GM19238 (cell line): ENCODE measurements at regions not wholly inside any gene's neighbourhood (a gene's known extent, or its start where the extent isn't known, plus 50 kb on each side); places are given as distances from the start of the nearest gene placed in this dataset.
"Not testable (repeated sequence)": the region's sequence is repeated elsewhere in the genome, so short reads cannot be mapped to it uniquely, and the experiment has no call there.

Experiments
- DNase-seq: peaks from one replicate; pipeline ENCODE4 v3.0.0; 2011; ENCODE audit warnings: low spot score; ENCODE audit not compliant: insufficient read length

DNA sequence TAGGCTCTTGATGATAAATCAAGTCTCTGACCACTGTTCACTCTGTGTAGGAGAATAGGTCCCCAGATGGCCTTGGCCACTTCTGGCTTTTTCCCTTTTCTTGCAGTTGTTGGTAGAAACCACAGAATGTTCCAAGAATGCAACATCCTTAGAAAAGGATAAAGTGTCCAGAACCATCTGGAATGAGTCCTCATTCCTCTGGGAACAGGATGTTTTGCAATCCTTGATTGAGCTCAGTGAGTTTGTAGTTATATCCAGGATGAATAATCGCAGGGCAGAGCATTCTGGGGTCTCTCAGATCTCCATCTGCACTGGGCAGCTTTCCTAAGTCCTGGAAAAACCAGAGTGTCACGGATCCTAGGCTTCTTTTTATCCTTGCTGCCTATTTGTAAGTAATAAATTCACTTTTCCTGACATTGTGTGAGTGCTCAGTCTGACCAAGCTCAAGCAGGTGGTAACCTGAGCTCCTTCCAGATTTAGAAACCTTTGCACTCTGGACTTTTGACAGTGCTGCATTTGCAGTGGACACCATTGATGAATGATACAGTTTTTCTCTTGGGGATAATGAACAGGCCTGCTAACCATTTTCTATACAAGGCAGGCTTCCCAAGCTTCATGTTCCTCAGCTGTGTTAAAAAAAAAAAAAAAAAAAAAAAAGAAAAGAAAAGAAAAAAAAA, 1028.6 kb downstream of the OTOL1 start:
- DNase-seq, result no peak

DNA sequence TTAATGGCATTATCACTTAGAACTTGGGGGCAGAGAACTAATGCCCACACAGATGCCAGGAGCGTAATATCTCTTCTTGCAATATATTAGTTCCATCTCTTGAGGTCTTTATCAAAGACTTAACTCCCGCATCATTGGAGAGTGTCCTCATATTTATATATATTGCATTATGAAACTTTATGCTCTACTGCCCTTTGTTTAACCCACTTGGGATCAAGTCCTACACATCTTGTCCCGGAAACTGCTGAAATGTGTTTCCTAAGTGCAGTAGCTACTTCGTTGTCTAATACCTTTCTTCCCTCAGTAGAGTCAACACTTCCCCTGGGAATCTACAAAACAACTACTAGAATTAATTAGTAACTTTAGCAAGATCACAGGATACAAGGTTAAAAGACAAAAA, 1029.2 kb downstream of the OTOL1 start:
- DNase-seq, result no peak

DNA sequence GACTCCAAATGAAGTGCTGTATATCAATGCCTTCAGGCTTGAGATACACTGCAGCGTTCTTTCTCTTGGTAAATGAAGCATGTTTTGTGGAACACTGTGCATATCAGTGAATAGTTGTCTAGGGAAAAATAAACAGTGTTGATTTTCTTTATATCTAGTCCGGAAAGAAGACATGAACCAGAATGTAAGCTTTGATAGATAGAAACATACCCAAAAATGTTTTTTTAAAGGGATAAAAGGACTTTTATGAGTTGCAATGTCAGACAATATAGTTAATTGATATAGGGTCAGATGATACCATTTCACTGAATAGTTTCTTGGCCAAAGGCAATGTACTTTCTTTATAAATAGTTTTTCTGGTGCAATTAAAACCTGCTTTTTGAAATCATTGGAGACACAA, 1037.8 kb downstream of the OTOL1 start:
- DNase-seq, result no peak

DNA sequence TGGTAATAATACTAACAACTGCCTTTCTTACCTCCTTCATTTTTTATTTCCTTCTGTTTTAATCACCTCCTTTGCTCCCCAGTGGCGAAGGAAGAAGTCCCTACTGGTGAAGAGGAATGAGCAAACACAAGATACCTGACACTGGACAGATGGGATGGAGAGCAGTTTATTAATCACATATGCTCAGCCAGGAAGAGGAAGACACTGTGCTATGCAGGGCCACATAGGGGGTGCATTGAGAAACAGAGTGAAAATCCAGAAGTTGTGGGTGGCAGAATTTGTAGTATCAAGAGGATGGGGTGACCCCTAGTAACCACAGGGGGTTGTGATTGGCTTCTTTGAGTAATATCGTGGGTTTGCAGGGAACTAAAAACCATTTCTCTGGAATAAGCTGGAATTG, 1041.9 kb downstream of the OTOL1 start:
- no peak for DNase-seq

DNA sequence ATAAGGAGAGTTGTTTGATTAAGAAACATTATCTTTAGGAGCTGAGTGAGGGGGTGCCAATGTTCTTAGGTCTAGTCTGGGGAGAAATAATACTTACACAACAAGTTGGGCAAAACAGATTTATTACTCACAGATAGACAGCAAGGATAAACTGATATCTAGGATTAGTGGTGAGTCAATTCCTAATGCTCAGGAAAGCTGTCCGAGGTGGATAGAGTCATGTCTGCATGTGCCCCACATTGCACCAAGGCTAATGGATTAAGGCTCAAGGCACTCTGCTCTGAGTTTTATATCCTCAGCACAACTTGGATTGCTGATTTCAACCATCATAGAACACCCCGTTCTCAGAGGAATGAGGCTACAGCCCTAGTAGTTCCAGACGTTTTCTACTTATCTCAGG, 1042.3 kb downstream of the OTOL1 start:
- DNase-seq, result no peak

DNA sequence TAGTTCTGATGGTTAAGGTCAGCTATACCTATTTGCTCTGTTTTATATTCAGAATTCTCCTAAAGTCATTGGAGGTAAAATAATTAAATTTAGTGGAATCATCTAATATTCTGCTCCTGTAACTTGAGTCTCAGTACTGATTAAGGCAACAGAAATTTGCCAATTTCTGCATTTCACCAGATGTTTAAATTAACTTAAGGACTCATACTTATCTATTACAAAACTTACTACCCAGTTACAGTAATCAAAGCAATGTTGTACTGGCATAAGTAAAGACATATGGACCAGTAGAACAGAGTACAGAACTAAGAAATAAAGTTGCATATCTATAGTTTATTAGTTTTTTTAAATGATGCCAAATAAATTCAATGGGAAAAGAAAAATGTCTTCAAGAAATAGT, 1043.8 kb downstream of the OTOL1 start:
- no peak for DNase-seq

DNA sequence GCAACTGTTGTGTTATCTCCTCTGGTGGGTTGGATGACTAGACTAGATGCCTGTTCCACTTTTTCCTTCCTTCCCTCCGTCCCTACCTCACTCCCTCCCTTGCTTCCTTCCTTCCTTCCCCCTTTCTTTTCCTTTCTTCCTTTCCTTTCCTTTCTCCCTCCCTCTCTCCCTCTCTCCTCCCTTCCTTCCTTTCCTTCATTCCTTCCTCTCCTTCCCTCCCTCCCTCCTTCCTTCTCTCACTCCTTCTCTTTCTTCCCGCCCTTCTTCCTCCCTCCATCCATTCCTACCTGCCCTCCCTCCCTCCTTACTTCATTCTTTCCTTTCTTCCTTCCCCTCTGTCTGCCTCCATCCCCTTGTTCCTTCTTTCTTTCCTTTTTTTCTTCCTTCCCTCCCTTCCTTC, 1045.3 kb downstream of the OTOL1 start:
- DNase-seq, result no peak

DNA sequence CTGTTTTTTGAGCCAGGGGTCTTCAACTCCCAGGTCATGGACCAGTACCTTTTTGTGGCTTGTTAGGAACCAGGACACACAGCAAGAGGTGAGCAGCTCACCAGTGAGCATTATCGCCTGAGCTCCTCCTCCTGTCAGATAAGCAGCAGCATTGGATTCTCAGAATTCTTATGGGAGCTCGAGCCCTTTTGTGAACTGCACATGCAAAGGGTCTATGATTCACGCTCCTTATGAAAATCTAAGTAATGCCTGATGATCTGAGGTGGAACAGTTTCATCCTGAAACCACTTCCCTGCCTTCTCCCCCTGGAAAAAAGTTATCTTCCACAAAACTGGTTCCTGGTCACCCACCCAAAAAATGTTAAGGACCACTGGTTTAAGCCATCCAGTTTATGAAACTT, 1047.6 kb downstream of the OTOL1 start:
- no peak for DNase-seq

DNA sequence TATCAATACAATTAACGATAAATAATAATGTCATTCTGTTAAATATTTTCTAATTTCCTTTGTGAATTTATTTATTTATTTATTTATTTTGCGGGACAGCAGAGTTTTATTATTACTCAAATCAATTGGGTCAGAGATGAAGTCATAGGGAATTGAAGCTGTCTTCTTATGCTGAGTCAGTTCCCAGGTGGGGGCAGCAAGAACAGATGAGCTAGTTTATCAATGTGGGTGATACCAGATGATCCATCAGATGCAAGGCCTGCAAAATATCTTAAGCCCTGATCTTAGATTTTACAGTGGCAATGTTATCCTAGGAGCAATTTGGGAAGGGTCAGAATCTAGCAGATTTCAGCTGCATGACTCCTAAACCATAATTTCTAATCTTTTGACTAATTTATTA, 1050.3 kb downstream of the OTOL1 start:
- DNase-seq, result no peak

DNA sequence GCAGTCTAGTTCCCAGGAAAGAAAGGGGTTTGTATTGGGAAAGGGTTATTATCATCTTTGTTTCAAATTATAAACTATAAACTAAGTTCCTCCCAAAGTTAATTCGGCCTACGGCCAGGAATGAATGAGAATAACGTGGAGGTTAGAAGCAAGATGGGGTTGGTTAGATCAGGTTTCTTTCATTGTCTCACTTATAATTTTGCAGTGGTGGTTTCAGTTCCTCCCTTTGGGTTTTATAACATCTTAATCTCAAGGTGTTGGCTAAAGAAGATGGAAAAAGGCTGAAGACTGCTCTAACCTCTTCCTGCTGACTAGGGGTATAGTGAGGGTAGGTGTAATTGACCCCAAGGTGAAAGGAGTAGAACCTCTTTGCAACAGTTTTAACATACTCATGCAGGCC, 1050.7 kb downstream of the OTOL1 start:
- no peak for DNase-seq

DNA sequence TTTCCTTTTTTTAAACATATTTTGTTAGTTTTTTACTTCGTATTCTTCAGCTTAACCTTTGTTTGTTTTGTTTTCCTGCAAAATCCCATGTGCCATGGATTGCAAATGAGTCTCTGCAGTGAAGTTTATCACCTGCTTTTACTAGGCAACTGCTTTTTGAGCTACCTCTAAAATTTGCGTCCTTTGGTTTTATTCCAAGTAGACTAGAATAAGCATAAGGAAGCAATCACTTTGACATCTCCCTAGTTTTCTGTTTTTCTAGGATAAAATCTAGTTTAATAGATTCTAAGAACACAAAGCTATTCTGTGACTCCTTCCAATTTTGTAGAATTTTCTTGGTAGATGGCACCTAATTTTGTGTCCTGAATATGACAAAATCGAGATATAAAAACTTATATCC, 1059.2 kb downstream of the OTOL1 start:
- no peak for DNase-seq

DNA sequence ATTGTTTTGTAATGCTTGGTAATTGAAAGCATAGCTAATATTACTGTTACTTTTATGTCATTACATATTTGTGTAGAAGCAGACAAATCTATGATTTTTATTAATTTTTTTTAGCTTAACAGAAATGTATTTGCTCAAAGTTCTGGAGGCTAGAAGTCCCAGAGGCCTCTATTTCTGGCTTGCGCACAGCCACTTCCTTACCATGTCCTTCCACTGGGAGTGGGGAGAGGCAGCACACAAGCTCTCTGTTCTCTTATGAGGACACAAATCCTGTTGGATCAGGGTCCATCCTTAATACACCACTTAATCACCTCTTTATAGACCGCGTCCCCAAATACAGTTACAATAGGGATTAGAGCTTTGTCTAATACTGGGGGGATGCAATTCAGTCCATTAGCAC, 1061.4 kb downstream of the OTOL1 start:
- DNase-seq, result no peak

DNA sequence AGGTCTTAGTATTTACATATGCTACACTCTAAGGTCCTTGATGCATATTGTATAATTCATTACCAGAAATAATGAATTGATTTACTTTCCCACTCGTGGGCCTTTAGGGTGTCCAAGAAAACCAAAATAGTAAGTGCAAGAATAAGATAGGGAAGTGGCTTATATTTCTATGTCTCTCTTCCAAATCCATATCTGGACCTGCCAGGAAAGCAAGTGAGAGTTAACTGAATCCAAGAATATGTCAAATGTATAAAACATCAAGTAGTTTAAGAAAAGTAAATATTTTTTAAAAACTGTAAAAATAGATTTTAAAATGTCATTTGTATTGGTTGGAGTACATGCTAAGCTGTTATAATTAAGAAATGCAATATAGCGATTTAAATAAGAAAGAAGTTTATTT, 1072.1 kb downstream of the OTOL1 start:
- no peak for DNase-seq

DNA sequence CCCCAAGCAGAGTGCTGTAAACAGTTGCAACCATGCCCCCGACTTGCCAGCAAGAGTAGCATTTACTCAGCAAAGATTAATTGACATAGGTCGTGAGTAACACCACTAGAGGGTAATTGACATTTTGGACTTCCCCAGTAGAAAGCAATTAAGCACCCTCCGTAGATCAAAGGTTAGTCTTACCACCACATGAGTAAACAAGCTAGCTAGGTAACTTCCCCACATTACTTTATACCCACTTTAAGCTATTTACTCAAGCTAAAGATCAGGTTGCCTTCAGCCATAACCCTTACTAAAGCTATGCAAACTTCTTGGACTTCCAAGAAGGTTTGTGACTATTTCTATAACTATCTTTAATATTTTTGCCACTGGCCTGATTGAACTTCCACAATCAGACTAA, 1072.7 kb downstream of the OTOL1 start:
- DNase-seq, result no peak

DNA sequence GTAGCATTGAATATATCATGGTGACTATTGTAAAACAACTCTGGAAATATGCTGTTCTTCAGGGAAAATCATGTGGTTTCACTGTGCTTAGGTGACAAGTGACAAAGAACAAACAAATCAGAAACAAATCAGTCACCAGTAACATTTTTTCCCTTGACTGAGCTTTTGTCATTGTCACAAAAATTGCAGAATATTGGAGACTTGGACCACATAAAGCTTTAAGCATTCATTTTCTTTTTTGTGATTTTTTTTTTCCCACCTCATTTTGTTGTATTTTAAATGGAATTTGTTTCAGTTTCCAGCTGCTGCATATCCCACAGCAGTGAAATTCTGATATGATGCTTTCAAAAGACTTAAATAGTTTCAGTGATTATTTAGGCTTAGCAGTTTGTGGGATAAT, 1088.4 kb downstream of the OTOL1 start:
- no peak for DNase-seq

DNA sequence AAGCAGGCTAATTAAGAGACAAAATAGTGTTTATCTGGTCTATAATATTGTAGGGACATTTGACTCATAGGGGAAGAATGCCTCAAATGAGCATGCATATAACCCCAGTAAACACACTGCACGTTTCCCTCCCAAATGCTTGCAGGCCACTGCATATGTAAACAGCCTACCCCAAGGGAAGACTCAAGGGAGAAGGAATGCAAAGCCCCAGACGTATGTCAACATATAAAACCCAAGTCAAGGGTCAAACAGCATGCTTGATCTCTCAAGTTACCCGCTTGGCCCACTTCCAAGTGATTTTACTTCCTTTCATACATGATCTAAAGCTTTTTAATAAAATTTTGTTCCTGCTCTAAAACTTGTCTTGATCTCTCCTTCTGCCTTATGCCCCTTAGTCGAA, 1090.0 kb downstream of the OTOL1 start:
- DNase-seq, result no peak

DNA sequence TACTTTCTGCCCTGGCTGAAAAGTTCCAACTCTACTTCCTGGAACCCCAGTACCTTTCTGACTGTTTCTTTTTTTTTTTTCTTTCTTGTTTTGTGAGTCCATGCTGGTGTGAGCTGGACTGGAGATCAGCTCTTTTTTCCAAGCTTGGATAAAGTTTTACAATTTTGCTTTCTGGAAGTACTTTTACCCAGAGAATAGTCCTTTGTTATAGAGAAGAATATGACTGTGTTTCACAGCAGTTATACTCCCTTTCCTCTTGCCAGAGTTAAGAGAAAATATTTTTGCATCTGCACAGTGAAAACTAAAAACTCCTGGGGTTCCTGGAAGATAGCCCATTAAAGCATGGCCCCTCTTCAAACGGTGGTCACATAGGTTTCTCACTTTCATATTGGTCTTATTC, 1100.6 kb downstream of the OTOL1 start:
- DNase-seq, result no peak

DNA sequence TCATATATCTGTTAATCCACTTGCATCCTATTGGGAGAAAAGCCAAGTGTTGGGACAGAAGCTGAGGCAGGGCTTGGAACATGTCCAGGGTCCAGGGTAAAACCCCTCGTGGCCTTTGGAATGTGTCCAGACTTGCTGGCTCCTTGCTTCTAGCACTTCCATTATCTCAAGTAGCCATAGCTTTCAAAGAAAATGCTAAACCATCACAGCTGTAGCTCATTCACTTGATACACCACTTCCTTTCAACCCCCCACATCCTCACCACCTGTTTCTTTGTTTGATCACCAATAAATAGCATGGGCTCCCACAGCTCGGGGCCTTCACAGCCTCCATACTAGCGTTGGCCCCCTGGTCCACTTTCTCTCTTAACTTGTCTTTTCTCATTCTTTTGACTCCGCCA, 1101.9 kb downstream of the OTOL1 start:
- not testable (repeated sequence) for DNase-seq

DNA sequence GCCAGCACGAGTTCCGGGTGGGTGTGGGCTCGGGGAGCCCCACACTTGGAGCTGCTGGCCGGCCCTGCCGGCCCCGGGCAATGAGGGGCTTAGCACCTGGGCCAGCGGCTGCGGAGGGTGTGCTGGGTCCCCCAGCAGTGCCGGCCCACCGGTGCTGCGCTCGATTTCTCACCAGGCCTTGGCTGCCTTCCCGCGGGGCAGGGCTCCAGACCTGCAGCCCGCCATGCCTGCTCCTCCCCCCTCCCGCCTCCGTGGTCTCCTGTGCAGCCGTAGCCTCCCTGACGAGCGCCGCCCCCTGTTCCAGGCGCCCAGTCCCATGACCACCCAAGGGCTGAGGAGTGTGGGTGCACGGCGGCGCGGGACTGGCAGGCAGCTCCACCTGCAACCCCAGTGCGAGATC, 1103.1 kb downstream of the OTOL1 start:
- not testable (repeated sequence) for DNase-seq

DNA sequence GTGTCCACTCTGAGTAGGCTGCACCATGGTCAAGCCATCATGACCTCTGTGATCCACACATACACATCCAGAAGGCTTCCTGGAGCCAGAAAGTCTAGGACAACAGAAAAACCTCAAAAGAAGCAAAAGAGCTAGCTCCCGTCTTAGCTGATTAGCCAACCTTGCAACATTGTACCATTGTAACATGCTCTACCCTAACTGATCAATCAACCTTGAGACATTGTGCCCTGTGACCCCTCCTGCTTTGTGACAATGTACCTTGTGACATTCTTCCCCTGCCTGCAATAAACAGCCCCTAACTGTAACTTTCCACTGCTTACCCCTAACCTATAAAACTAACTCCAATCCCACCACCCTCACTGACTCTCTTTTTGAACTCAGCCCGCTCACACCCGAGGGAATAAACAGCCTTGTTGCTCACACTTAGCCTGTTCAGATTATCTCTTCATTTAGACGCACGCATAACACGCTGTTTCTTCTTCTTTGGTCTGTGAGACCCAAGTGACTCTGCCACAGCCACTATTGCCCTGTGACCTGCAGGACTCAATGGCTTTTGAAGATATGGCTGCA, 1104.6 kb downstream of the OTOL1 start:
- DNase-seq, result no peak

DNA sequence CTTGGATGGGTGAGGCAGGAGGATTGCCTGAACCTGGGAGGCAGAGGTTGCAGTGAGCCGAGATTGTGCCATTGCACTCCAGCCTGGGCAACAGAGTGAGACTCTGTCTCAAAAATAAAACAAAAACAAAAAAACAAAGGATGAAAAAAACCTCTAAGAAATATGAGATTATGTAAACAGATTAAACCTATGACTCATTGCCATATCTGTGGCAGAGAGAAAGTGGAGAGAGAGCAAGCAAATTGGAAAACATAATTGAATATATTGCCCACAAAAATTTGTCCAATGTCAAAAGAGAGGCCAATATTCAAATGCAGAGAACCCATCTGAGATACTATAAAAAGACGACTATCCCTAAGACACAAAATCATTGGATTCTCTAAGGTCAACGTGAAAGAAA, 1106.0 kb downstream of the OTOL1 start:
- DNase-seq, result no peak

DNA sequence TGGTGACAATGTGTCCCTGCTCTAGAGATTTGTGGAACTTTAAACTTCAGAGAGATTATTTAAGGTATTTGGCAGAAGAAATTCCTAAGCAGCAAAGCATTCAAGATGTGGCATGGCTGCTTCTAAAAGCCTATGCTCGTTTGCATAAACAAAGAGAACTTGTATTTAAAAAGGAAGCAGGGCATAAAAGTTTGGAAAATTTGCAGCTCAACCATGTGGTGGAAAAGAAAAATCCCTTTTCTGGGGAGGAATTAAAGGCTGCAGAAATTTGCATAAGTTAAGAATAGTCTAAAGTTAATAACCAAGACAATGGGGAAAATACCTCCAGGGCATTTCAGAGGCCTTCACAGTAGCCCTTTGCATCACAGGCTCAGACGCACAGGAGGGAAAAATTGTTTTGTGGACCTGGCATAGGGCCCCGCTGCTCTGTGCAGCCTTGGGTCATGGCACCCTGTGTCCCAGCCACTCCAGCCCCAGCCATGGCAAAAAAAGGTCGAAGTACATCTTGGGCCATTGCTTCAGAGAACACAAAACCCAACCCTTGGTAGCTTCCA, 1109.1 kb downstream of the OTOL1 start:
- no peak for DNase-seq

DNA sequence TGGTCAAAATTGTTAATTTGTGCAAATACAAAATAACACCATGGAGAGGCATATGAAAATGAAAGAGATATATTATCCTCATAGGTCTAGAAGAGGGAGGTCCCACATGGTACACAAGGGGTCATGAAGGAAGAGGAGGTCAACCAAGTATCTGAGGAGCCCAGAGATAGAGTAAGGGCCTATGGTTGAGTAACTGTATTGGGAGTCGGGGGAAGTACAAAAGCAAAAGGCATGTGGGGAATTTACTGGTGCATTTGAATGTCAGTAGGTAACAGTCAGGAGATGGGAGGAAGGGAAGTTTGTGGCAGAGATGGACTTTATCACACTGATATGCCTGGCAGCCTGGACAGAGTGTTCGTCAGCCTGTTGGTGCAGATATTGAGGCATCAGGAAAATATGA, 1113.7 kb downstream of the OTOL1 start:
- no peak for DNase-seq
